ENCODE measurements at regions not wholly inside any gene's neighbourhood (a gene's known extent, or its start where the extent isn't known, plus 50 kb on each side); places are given as distances from the start of the nearest gene placed in this dataset.

DNA sequence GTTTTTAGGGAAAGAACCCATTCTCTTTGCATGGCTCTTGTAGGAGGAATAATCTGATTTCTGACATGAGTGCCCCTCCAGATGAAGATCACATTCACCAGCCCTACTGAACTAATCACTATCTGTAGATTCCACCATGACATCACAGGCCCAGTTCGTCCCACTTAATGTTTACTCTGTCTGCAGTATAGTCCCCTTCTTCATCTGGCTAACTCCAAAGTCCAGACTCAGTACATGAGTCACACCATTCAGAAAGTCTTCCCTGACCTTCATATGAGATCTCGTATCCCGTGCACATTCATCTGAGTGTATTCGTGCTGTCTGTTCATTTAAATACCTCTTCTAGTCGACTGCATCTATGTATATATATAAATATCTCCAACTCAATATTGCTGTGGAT lies 366.5 kb upstream of the AKR1E2 start:
- Histone ChIP-seq H2AFZ (no peak overlapping the region), H3K9me2 (ENCODE audit: insufficient read depth) (no peaks in the 10 kb centered on the region), H3K27me3 (ENCODE audit: insufficient read depth, low read depth) (no peaks in the 10 kb centered on the region), H3K4me1 (replicated peaks; ENCODE audit: insufficient read depth) (no peaks in the 10 kb centered on the region), H3F3A (ENCODE audit: insufficient read depth, low read depth) (no peaks in the 10 kb centered on the region), H4K20me1 (ENCODE audit: insufficient read depth) (no peaks in the 10 kb centered on the region), H3K36me3 (ENCODE audit: low read depth) (no peaks in the 10 kb centered on the region), H3K4me2 (no peak overlapping the region), H3K27ac (no peak overlapping the region), H3K79me2 (ENCODE audit: low read depth) (no peaks in the 10 kb centered on the region), H3K9me3 (ENCODE audit: insufficient read depth, low read depth) (no peaks in the 10 kb centered on the region), H3K4me3 (no peak overlapping the region)
- BruUV-seq (replicated peaks): no TSS peak
- TF ChIP-seq, protein P1, sequence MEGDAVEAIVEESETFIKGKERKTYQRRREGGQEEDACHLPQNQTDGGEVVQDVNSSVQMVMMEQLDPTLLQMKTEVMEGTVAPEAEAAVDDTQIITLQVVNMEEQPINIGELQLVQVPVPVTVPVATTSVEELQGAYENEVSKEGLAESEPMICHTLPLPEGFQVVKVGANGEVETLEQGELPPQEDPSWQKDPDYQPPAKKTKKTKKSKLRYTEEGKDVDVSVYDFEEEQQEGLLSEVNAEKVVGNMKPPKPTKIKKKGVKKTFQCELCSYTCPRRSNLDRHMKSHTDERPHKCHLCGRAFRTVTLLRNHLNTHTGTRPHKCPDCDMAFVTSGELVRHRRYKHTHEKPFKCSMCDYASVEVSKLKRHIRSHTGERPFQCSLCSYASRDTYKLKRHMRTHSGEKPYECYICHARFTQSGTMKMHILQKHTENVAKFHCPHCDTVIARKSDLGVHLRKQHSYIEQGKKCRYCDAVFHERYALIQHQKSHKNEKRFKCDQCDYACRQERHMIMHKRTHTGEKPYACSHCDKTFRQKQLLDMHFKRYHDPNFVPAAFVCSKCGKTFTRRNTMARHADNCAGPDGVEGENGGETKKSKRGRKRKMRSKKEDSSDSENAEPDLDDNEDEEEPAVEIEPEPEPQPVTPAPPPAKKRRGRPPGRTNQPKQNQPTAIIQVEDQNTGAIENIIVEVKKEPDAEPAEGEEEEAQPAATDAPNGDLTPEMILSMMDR (conservative IDR thresholded peaks at IDR 0.05): no peak
- TF ChIP-seq EZH2 (IDR thresholded peaks at IDR 0.05; ENCODE audit: low read depth): no peak
- intact Hi-C loops (cut with micrococcal nuclease; ENCODE audit: unreplicated experiment): no loop called here
- CTCF ChIA-PET: no interaction called here
- DNase-seq: no peak
- POLR2A ChIA-PET (ENCODE audit: unreplicated experiment): no interaction called here

DNA sequence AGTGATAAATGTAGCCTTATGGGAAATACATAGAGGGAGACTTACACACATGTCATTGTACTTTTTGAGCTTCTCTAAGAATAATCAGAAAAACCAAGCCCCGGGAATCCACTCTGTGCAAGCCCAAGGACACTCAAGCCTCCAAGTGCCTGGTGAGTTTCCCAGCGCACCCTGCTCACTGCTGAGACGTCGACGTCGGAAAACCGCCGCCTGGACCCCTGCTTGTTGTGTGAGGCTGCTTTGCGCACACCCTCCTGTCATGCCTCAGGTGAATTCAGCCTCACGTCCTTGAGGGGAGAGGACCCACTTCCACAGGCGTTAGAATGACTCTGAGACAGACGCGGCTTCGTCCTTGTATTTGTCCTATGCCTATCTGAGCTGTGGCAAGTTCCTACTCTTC lies 368.4 kb upstream of the AKR1E2 start:
- intact Hi-C loops (cut with micrococcal nuclease; ENCODE audit: unreplicated experiment): no loop called here
- Histone ChIP-seq H3F3A (ENCODE audit: insufficient read depth, low read depth) (no peaks in the 10 kb centered on the region), H4K20me1 (ENCODE audit: insufficient read depth) (no peaks in the 10 kb centered on the region), H3K4me1 (replicated peaks; ENCODE audit: insufficient read depth) (no peaks in the 10 kb centered on the region), H3K9me3 (ENCODE audit: insufficient read depth, low read depth) (no peaks in the 10 kb centered on the region), H3K79me2 (ENCODE audit: low read depth) (no peaks in the 10 kb centered on the region), H3K36me3 (ENCODE audit: low read depth) (no peaks in the 10 kb centered on the region), H3K9me2 (ENCODE audit: insufficient read depth) (no peaks in the 10 kb centered on the region), H3K4me2 (no peak overlapping the region), H3K27ac (no peak overlapping the region), H2AFZ (no peak overlapping the region), H3K4me3 (no peak overlapping the region), H3K27me3 (ENCODE audit: insufficient read depth, low read depth) (no peaks in the 10 kb centered on the region)
- POLR2A ChIA-PET (ENCODE audit: unreplicated experiment): no interaction called here
- no peak for DNase-seq
- CTCF ChIA-PET: no interaction called here
- no TSS peak for BruUV-seq (replicated peaks)
- TF ChIP-seq, protein P1 (conservative IDR thresholded peaks at IDR 0.05): no peak

DNA sequence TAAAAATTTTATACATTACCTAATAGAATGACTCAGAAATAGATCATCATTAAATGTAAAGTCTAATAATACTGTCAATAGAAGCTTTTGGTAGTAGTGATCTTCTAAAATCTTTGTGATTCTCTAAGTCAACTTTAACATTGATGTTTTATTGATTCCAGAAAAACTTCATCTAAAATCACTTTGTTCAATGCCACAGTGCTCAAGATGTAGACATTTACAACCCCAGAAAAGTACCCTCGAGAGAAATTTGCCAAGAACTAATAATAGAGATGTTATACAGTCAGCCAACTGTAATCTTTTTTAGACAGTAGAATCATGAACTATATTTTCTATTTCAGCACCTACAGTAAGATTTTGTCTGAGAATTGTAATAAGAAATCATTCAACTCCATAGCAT lies 369.2 kb upstream of the AKR1E2 start:
- BruUV-seq (replicated peaks): no TSS peak
- Histone ChIP-seq H3F3A (ENCODE audit: insufficient read depth, low read depth) (no peaks in the 10 kb centered on the region), H2AFZ (no peak overlapping the region), H3K4me2 (no peak overlapping the region), H3K4me1 (replicated peaks; ENCODE audit: insufficient read depth) (no peaks in the 10 kb centered on the region), H3K27me3 (ENCODE audit: insufficient read depth, low read depth) (no peaks in the 10 kb centered on the region), H3K4me3 (no peak overlapping the region), H3K9me3 (ENCODE audit: insufficient read depth, low read depth) (no peaks in the 10 kb centered on the region), H4K20me1 (ENCODE audit: insufficient read depth) (no peaks in the 10 kb centered on the region), H3K79me2 (ENCODE audit: low read depth) (no peaks in the 10 kb centered on the region), H3K27ac (no peak overlapping the region), H3K9me2 (ENCODE audit: insufficient read depth) (no peaks in the 10 kb centered on the region), H3K36me3 (ENCODE audit: low read depth) (no peaks in the 10 kb centered on the region)
- intact Hi-C loops (cut with micrococcal nuclease; ENCODE audit: unreplicated experiment): no loop called here
- POLR2A ChIA-PET (ENCODE audit: unreplicated experiment): no interaction called here
- TF ChIP-seq, protein P1 (conservative IDR thresholded peaks at IDR 0.05): no peak
- no peak for DNase-seq
- CTCF ChIA-PET: no interaction called here
